HCT116 (cell line): ENCODE measurements at regions not wholly inside any gene's neighbourhood (a gene's known extent, or its start where the extent isn't known, plus 50 kb on each side); places are given as distances from the start of the nearest gene placed in this dataset.

Experiments used
- ATAC-seq: fragments of 200-7000 bp; cut with Tn5 transposase; 2 replicates; pipeline ENCODE4 v1.9.1; 2020; ENCODE audit warnings: mild to moderate bottlenecking, moderate library complexity
- BruUV-seq: library from RNA; stranded (reverse); fragments of 400-500 nt; replicated peaks from 2 replicates; lab custom pipeline; 2021; lab: Mats Ljungman, UMichigan
- CTCF ChIA-PET: fragments of 300-600 bp; sonication (Branson Sonifier 250); formaldehyde crosslinking; loops from one replicate; lab custom pipeline; 2021; ENCODE audit warnings: antibody characterized with exemption; lab: Charles Lee
- POLR2A ChIA-PET: fragments of 300-600, 350-600 bp; sonication (Branson Sonifier 250); formaldehyde crosslinking; loops from one replicate; lab custom pipeline; 2021; ENCODE audit warnings: antibody characterized with exemption; lab: Charles Lee
- RAD21 ChIA-PET, 2 experiments: fragments of 300-600 bp; sonication (Branson Sonifier 250); formaldehyde crosslinking; loops; one replicate each; lab custom pipeline; 2023; ENCODE audit warnings: low total read pairs in 2 of 2; ENCODE audit not compliant: uncharacterized antibody in 2 of 2, unreplicated experiment in 2 of 2, low non-redundant PET in 1 of 2; lab: Charles Lee
- DNase-seq: peaks from one replicate; pipeline ENCODE4 v3.0.0-alpha.2; 2010; ENCODE audit warnings: low read depth, low spot score
- H2AFZ ChIP-seq: fragments of 200-600 bp; shearing (Covaris generic), sonication (generic); 2 replicates; pipeline ENCODE4 v1.6.1; 2017; ENCODE audit warnings: low read depth, mixed run types, mixed read lengths, antibody characterized with exemption, low read length; ENCODE audit not compliant: poor library complexity, severe bottlenecking
- H3K27ac ChIP-seq: 2 replicates; pipeline ENCODE4 v1.5.1; 2012; ENCODE audit warnings: low read depth, low read length
- H3K27me3 ChIP-seq: fragments of 200-600 bp; sonication (generic); 2 replicates; pipeline ENCODE4 v1.6.1; 2016; ENCODE audit warnings: mixed run types, low read length, mixed read lengths; ENCODE audit not compliant: insufficient read depth
- H3K36me3 ChIP-seq, 2 experiments: fragments of 200-500 bp in 1 of 2; fragments of 200-600 bp in 1 of 2; sonication (Bioruptor generic) in 1 of 2; sonication (generic) in 1 of 2; 2 replicates each; pipeline versions ENCODE4 v1.5.1 to v1.6.1; 2014 to 2016; ENCODE audit warnings: low read length in 2 of 2, inconsistent platforms in 1 of 2, mixed read lengths in 1 of 2, mixed run types in 1 of 2; ENCODE audit not compliant: insufficient read depth in 2 of 2, control insufficient read depth in 1 of 2
- H3K4me1 ChIP-seq, 2 experiments: fragments of 200-600 bp in 1 of 2; sonication (generic) in 1 of 2; 2 replicates each; pipeline versions ENCODE4 v1.5.1 to v1.6.1; 2012 to 2017; ENCODE audit warnings: low read length in 2 of 2, inconsistent platforms in 1 of 2, mild to moderate bottlenecking in 1 of 2, mixed read lengths in 1 of 2, mixed run types in 1 of 2, moderate library complexity in 1 of 2; ENCODE audit not compliant: insufficient read depth in 2 of 2, control insufficient read depth in 1 of 2
- H3K4me2 ChIP-seq: fragments of 200-600 bp; sonication (generic); 2 replicates; pipeline ENCODE4 v1.6.1; 2017; ENCODE audit warnings: mixed run types, low read length, mixed read lengths
- H3K4me3 ChIP-seq, 2 experiments: fragments of 200-600 bp in 1 of 2; sonication (generic) in 1 of 2; replicated peaks in 1 of 2; 2 replicates each; pipeline ENCODE4 v1.5.1; 2011 to 2016; ENCODE audit warnings: low read length in 2 of 2, control low read depth in 1 of 2, low read depth in 1 of 2, mild to moderate bottlenecking in 1 of 2, mixed read lengths in 1 of 2, mixed run types in 1 of 2
- H3K79me2 ChIP-seq: fragments of 200-600 bp; sonication (generic); 2 replicates; pipeline ENCODE4 v1.6.1; 2017; ENCODE audit warnings: mild to moderate bottlenecking, mixed run types, low read length, moderate library complexity, mixed read lengths; ENCODE audit not compliant: insufficient read depth
- H3K9ac ChIP-seq: fragments of 200-600 bp; sonication (generic); 2 replicates; pipeline ENCODE4 v1.6.1; 2016; ENCODE audit warnings: low read length, mixed read lengths
- H3K9me2 ChIP-seq: fragments of 200-600 bp; sonication (generic), shearing (Covaris generic); 2 replicates; pipeline ENCODE4 v1.6.1; 2017; ENCODE audit warnings: mixed run types, mild to moderate bottlenecking, moderate library complexity; ENCODE audit not compliant: insufficient read depth
- H3K9me3 ChIP-seq, 2 experiments: fragments of 200-500 bp in 1 of 2; fragments of 200-600 bp in 1 of 2; sonication (Bioruptor generic) in 1 of 2; sonication (generic) in 1 of 2; 2 replicates each; pipeline ENCODE4 v1.6.1; 2014 to 2017; ENCODE audit warnings: low read length in 2 of 2, mixed read lengths in 2 of 2, inconsistent platforms in 1 of 2, low read depth in 1 of 2, mild to moderate bottlenecking in 1 of 2, mixed run types in 1 of 2, moderate library complexity in 1 of 2; ENCODE audit not compliant: control insufficient read depth in 1 of 2, insufficient read depth in 1 of 2
- H4K20me1 ChIP-seq: fragments of 200-600 bp; sonication (generic), shearing (Covaris generic); 2 replicates; pipeline ENCODE4 v1.6.1; 2017; ENCODE audit warnings: mixed run types, mild to moderate bottlenecking, moderate library complexity; ENCODE audit not compliant: insufficient read depth
- CEBPB ChIP-seq: IDR thresholded peaks from 2 replicates; pipeline ENCODE4 v1.6.1; 2012; ENCODE audit warnings: low read depth
- ELF1 ChIP-seq: IDR thresholded peaks from 2 replicates; pipeline ENCODE4 v1.6.1; 2012; ENCODE audit warnings: low read depth, borderline replicate concordance
- EZH2 ChIP-seq: fragments of 200-600 bp; sonication (generic); IDR thresholded peaks from 2 replicates; pipeline ENCODE4 v1.6.1; 2017; ENCODE audit warnings: antibody characterized with exemption, mixed run types
- RAD21 ChIP-seq: IDR thresholded peaks from 2 replicates; pipeline ENCODE4 v1.6.1; 2012; ENCODE audit warnings: low read depth, mild to moderate bottlenecking
- SIN3A ChIP-seq: IDR thresholded peaks from 2 replicates; pipeline ENCODE4 v1.6.1; 2012; ENCODE audit warnings: low read depth
- SP1 ChIP-seq: IDR thresholded peaks from 2 replicates; pipeline ENCODE4 v1.6.1; 2012; ENCODE audit warnings: low read depth
- ZFX ChIP-seq: fragments of 450-650 bp; IDR thresholded peaks from 2 replicates; pipeline ENCODE4 v1.6.1; 2017
- intact Hi-C: fragments of 100-400 bp; cut with micrococcal nuclease; formaldehyde crosslinking; loops from 2 replicates; pipeline ENCODE4 v1.10.0; 2022
- TF ChIP-seq, protein P1 (sequence below): IDR thresholded peaks from 2 replicates; pipeline ENCODE4 v1.6.1; 2011; ENCODE audit warnings: mild to moderate bottlenecking, low read length, moderate library complexity; ENCODE audit not compliant: insufficient replicate concordance; ENCODE audit errors: extremely low read depth
- TF ChIP-seq, protein P2 (sequence below), 3 experiments: fragments of 200-600 bp in 1 of 3; sonication (generic) in 1 of 3; IDR thresholded peaks in 2 of 3; conservative IDR thresholded peaks in 1 of 3; 2 replicates each; pipeline ENCODE4 v1.5.1; 2012 to 2017; ENCODE audit warnings: low read depth in 2 of 3, low read length in 2 of 3, antibody characterized with exemption in 1 of 3, borderline replicate concordance in 1 of 3, control low read depth in 1 of 3, mild to moderate bottlenecking in 1 of 3, mixed read lengths in 1 of 3, mixed run types in 1 of 3, moderate library complexity in 1 of 3; ENCODE audit not compliant: insufficient read depth in 1 of 3

DNA sequence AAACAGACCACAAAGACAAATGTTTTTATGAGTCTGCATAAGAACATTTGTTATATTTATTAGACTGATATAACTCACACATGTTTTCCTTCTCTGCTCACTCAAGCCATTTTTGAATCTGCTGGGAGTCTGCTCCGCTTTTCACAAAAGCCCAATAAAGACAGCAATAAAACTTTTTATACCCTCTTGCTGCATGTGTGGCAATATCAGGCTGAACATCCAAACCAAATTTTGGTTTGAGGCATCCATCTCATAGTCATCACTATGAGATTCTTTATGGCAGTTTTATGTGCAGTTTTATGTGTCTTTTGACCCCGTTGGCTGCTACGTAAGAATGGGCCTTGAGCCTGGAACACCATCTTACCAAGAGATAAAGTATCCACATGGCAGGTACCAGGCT, 1276.8 kb upstream of the ADGRB3 start:
- CTCF ChIA-PET = no interaction called here
- H3K9me3 ChIP-seq = peaks cover 0 to 13% of the 10 kb centered on the region in 2 experiments; a peak in 2 of 4 replicates
- DNase-seq = no peak
- POLR2A ChIA-PET = no interaction called here
- H4K20me1 ChIP-seq = no peaks in the 10 kb centered on the region
- no peak overlapping the region for H3K4me2 ChIP-seq
- no peaks in the 10 kb centered on the region for H3K9me2 ChIP-seq
- RAD21 ChIA-PET = no interaction called here
- no peaks in the 10 kb centered on the region for H3K79me2 ChIP-seq
- H3K27ac ChIP-seq = no peak overlapping the region
- intact Hi-C loops = no loop called here
- H3K9ac ChIP-seq = no peak overlapping the region
- H3K4me1 ChIP-seq = no peaks in the 10 kb centered on the region
- no peak overlapping the region for H2AFZ ChIP-seq
- H3K4me3 ChIP-seq = no peak overlapping the region
- no peaks in the 10 kb centered on the region for H3K36me3 ChIP-seq
- no peaks in the 10 kb centered on the region for H3K27me3 ChIP-seq
- no peak for ATAC-seq
- BruUV-seq = no TSS peak
- TF ChIP-seq RAD21 (no peak), SIN3A (no peak), CEBPB (no peak)

DNA sequence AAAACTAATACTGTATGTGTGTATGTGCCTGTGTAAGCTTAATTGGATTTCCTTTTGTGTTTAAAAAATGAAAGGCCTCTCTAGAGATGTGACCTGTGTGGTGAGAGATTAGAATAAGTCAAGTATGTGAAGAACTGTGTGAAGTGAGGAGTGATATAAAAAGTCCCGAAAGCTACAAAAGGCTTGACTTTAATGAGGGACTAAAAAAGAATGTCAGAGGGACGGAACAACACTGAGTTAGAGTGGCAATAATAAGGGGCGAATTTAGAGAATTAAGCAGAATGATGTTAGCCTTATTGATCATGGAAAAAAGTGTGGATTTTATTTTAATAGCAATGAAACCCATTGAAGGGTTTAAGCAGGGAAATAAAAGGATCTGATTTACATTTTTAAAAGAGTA, 1281.2 kb upstream of the ADGRB3 start:
- H3K9ac ChIP-seq = no peak overlapping the region
- peaks cover 0 to 12% of the 10 kb centered on the region in 2 experiments; a peak in 2 of 4 replicates for H3K9me3 ChIP-seq
- no peak overlapping the region for H3K4me3 ChIP-seq
- no peaks in the 10 kb centered on the region for H4K20me1 ChIP-seq
- ChIA-PET POLR2A (no interaction called here), CTCF (no interaction called here), RAD21 (no interaction called here)
- DNase-seq = no peak
- no peak overlapping the region for H3K27ac ChIP-seq
- no peaks in the 10 kb centered on the region for H3K79me2 ChIP-seq
- intact Hi-C loops = no loop called here
- no TSS peak for BruUV-seq
- no peak overlapping the region for H2AFZ ChIP-seq
- no peaks in the 10 kb centered on the region for H3K9me2 ChIP-seq
- TF ChIP-seq, protein P1, sequence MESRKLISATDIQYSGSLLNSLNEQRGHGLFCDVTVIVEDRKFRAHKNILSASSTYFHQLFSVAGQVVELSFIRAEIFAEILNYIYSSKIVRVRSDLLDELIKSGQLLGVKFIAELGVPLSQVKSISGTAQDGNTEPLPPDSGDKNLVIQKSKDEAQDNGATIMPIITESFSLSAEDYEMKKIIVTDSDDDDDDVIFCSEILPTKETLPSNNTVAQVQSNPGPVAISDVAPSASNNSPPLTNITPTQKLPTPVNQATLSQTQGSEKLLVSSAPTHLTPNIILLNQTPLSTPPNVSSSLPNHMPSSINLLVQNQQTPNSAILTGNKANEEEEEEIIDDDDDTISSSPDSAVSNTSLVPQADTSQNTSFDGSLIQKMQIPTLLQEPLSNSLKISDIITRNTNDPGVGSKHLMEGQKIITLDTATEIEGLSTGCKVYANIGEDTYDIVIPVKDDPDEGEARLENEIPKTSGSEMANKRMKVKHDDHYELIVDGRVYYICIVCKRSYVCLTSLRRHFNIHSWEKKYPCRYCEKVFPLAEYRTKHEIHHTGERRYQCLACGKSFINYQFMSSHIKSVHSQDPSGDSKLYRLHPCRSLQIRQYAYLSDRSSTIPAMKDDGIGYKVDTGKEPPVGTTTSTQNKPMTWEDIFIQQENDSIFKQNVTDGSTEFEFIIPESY = no peak
- TF ChIP-seq EZH2 (no peak), SP1 (no peak), ELF1 (no peak), ZFX (no peak)
- TF ChIP-seq, protein P2, sequence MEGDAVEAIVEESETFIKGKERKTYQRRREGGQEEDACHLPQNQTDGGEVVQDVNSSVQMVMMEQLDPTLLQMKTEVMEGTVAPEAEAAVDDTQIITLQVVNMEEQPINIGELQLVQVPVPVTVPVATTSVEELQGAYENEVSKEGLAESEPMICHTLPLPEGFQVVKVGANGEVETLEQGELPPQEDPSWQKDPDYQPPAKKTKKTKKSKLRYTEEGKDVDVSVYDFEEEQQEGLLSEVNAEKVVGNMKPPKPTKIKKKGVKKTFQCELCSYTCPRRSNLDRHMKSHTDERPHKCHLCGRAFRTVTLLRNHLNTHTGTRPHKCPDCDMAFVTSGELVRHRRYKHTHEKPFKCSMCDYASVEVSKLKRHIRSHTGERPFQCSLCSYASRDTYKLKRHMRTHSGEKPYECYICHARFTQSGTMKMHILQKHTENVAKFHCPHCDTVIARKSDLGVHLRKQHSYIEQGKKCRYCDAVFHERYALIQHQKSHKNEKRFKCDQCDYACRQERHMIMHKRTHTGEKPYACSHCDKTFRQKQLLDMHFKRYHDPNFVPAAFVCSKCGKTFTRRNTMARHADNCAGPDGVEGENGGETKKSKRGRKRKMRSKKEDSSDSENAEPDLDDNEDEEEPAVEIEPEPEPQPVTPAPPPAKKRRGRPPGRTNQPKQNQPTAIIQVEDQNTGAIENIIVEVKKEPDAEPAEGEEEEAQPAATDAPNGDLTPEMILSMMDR (IDR thresholded peaks at IDR 0.05 in 2 of 3, conservative IDR thresholded peaks at IDR 0.05 in 1 of 3; ENCODE audit: borderline replicate concordance in 1 of 3, insufficient read depth in 1 of 3, low read depth in 2 of 3, low read length in 2 of 3) = no peak
- TF ChIP-seq, all 23 proteins: peak for 0
- Histone ChIP-seq H3K36me3 (no peaks in the 10 kb centered on the region), H3K27me3 (no peaks in the 10 kb centered on the region), H3K4me1 (no peaks in the 10 kb centered on the region), H3K4me2 (no peak overlapping the region)
- ATAC-seq = no peak
